ENCODE measurements at regions not wholly inside any gene's neighbourhood (a gene's known extent, or its start where the extent isn't known, plus 50 kb on each side); places are given as distances from the start of the nearest gene placed in this dataset.
A peak's percentile ranks its signal among the peaks of the same experiment; 100 is the strongest.

DNA sequence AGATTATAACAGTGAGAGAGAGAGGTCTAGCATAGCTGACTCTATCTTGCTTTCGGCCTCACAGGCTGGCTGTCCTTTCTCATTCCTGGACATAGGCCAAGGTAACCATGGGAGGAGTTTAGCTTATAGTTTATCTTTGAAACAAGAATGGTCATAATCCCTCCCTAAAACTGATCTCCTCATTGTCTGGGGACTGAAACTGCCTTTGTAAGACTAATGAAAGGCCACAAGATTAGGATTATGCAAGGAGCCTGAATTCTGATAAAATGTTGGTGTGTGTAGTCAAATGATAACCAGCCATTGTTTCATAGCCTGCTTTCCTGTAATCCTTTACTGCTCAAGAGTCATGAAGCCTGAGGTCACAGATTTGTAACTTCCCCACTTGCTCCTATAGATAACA, 131.9 kb upstream of the LYPLAL1 start (continued):
- TF ChIP-seq, protein P1, sequence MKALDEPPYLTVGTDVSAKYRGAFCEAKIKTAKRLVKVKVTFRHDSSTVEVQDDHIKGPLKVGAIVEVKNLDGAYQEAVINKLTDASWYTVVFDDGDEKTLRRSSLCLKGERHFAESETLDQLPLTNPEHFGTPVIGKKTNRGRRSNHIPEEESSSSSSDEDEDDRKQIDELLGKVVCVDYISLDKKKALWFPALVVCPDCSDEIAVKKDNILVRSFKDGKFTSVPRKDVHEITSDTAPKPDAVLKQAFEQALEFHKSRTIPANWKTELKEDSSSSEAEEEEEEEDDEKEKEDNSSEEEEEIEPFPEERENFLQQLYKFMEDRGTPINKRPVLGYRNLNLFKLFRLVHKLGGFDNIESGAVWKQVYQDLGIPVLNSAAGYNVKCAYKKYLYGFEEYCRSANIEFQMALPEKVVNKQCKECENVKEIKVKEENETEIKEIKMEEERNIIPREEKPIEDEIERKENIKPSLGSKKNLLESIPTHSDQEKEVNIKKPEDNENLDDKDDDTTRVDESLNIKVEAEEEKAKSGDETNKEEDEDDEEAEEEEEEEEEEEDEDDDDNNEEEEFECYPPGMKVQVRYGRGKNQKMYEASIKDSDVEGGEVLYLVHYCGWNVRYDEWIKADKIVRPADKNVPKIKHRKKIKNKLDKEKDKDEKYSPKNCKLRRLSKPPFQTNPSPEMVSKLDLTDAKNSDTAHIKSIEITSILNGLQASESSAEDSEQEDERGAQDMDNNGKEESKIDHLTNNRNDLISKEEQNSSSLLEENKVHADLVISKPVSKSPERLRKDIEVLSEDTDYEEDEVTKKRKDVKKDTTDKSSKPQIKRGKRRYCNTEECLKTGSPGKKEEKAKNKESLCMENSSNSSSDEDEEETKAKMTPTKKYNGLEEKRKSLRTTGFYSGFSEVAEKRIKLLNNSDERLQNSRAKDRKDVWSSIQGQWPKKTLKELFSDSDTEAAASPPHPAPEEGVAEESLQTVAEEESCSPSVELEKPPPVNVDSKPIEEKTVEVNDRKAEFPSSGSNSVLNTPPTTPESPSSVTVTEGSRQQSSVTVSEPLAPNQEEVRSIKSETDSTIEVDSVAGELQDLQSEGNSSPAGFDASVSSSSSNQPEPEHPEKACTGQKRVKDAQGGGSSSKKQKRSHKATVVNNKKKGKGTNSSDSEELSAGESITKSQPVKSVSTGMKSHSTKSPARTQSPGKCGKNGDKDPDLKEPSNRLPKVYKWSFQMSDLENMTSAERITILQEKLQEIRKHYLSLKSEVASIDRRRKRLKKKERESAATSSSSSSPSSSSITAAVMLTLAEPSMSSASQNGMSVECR (CRISPR knock-in tag; IDR thresholded peaks at IDR 0.05): no peak
- TF ChIP-seq ZNF175 (CRISPR knock-in tag; IDR thresholded peaks at IDR 0.05; ENCODE audit: low read depth) (no peak), HNRNPL (IDR thresholded peaks at IDR 0.05; ENCODE audit: low read depth, low read length) (no peak), KLF13 (tag; IDR thresholded peaks at IDR 0.05; ENCODE audit: borderline replicate concordance, low read depth) (no peak), BRD4 (IDR thresholded peaks at IDR 0.05) (no peak), E2F3 (CRISPR knock-in tag; IDR thresholded peaks at IDR 0.05) (no peak), SMARCB1 (IDR thresholded peaks at IDR 0.05; ENCODE audit: insufficient read length, low read depth) (no peak), KLF6 (CRISPR knock-in tag; IDR thresholded peaks at IDR 0.05; ENCODE audit: borderline replicate concordance) (no peak), TAF15 (IDR thresholded peaks at IDR 0.05; ENCODE audit: low read depth, low read length) (no peak), CXXC5 (CRISPR knock-in tag; IDR thresholded peaks at IDR 0.05) (no peak), NFIC (IDR thresholded peaks at IDR 0.05) (peak; percentile 86), ARNT (IDR thresholded peaks at IDR 0.05) (0 out of 4 replicates have a peak, but pooled peaks of 1 of the 2 experiments have one; percentile 22), PHB2 (IDR thresholded peaks at IDR 0.05; ENCODE audit: low read depth) (0 out of 2 replicates have a peak, but pooled peaks have one; percentile 57)
- TF ChIP-seq, protein P2, sequence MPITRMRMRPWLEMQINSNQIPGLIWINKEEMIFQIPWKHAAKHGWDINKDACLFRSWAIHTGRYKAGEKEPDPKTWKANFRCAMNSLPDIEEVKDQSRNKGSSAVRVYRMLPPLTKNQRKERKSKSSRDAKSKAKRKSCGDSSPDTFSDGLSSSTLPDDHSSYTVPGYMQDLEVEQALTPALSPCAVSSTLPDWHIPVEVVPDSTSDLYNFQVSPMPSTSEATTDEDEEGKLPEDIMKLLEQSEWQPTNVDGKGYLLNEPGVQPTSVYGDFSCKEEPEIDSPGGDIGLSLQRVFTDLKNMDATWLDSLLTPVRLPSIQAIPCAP (CRISPR knock-in tag; IDR thresholded peaks at IDR 0.05; ENCODE audit: borderline replicate concordance): no peak
- TF ChIP-seq, protein P3, sequence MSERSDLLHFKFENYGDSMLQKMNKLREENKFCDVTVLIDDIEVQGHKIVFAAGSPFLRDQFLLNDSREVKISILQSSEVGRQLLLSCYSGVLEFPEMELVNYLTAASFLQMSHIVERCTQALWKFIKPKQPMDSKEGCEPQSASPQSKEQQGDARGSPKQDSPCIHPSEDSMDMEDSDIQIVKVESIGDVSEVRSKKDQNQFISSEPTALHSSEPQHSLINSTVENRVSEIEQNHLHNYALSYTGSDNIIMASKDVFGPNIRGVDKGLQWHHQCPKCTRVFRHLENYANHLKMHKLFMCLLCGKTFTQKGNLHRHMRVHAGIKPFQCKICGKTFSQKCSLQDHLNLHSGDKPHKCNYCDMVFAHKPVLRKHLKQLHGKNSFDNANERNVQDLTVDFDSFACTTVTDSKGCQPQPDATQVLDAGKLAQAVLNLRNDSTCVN (CRISPR knock-in tag; IDR thresholded peaks at IDR 0.05): no peak
- TF ChIP-seq, protein P4, sequence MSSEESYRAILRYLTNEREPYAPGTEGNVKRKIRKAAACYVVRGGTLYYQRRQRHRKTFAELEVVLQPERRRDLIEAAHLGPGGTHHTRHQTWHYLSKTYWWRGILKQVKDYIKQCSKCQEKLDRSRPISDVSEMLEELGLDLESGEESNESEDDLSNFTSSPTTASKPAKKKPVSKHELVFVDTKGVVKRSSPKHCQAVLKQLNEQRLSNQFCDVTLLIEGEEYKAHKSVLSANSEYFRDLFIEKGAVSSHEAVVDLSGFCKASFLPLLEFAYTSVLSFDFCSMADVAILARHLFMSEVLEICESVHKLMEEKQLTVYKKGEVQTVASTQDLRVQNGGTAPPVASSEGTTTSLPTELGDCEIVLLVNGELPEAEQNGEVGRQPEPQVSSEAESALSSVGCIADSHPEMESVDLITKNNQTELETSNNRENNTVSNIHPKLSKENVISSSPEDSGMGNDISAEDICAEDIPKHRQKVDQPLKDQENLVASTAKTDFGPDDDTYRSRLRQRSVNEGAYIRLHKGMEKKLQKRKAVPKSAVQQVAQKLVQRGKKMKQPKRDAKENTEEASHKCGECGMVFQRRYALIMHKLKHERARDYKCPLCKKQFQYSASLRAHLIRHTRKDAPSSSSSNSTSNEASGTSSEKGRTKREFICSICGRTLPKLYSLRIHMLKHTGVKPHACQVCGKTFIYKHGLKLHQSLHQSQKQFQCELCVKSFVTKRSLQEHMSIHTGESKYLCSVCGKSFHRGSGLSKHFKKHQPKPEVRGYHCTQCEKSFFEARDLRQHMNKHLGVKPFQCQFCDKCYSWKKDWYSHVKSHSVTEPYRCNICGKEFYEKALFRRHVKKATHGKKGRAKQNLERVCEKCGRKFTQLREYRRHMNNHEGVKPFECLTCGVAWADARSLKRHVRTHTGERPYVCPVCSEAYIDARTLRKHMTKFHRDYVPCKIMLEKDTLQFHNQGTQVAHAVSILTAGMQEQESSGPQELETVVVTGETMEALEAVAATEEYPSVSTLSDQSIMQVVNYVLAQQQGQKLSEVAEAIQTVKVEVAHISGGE (CRISPR knock-in tag; IDR thresholded peaks at IDR 0.05): peak in 1 of 3 experiments; percentile 61; a peak in 1 of 6 replicates
- TF ChIP-seq, protein P5, sequence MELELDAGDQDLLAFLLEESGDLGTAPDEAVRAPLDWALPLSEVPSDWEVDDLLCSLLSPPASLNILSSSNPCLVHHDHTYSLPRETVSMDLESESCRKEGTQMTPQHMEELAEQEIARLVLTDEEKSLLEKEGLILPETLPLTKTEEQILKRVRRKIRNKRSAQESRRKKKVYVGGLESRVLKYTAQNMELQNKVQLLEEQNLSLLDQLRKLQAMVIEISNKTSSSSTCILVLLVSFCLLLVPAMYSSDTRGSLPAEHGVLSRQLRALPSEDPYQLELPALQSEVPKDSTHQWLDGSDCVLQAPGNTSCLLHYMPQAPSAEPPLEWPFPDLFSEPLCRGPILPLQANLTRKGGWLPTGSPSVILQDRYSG (tag; conservative IDR thresholded peaks at IDR 0.05; ENCODE audit: low read depth): 0 out of 2 replicates have a peak, but pooled peaks have one; percentile 49
